Fibroblast of lung (primary cell): ENCODE measurements at regions not wholly inside any gene's neighbourhood (a gene's known extent, or its start where the extent isn't known, plus 50 kb on each side); places are given as distances from the start of the nearest gene placed in this dataset.

Experiments used
- EZH2 ChIP-seq: IDR thresholded peaks from 2 replicates; pipeline ENCODE4 v1.5.1; 2012; ENCODE audit warnings: low read length, control low read depth, mild to moderate bottlenecking; ENCODE audit errors: missing control alignments
- TF ChIP-seq, protein P1 (sequence below), 2 donors: IDR thresholded peaks in 1 of 2; conservative IDR thresholded peaks in 1 of 2; 1 replicate in 1 of 2; 2 replicates in 1 of 2; pipeline ENCODE4 v1.5.1; 2011 to 2012; ENCODE audit warnings: low read length in 2 of 2, control low read depth in 1 of 2, inconsistent platforms in 1 of 2, low read depth in 1 of 2, mild to moderate bottlenecking in 1 of 2

DNA sequence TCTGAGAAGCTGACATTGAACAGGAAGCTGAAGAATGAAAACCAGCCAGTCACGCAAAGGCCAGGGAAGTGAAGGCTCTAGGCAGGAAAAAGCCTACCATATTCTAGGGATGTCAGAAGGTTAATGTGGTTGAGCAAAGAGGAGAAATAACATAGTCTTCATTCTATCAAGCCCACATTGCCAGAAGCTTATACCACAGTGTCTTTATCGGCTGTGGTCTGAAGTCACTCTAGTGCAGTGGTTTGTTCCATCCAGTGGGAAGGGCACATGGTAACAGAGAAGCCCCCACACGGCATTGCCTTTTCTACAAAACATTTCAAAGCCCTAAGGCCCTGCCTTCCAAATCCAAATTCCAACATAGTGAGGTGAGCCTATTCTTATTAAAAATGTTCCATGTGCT is 311.3 kb downstream of the TNS1 start:
- TF ChIP-seq, protein P1, sequence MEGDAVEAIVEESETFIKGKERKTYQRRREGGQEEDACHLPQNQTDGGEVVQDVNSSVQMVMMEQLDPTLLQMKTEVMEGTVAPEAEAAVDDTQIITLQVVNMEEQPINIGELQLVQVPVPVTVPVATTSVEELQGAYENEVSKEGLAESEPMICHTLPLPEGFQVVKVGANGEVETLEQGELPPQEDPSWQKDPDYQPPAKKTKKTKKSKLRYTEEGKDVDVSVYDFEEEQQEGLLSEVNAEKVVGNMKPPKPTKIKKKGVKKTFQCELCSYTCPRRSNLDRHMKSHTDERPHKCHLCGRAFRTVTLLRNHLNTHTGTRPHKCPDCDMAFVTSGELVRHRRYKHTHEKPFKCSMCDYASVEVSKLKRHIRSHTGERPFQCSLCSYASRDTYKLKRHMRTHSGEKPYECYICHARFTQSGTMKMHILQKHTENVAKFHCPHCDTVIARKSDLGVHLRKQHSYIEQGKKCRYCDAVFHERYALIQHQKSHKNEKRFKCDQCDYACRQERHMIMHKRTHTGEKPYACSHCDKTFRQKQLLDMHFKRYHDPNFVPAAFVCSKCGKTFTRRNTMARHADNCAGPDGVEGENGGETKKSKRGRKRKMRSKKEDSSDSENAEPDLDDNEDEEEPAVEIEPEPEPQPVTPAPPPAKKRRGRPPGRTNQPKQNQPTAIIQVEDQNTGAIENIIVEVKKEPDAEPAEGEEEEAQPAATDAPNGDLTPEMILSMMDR (conservative IDR thresholded peaks at IDR 0.05 in 1 of 2, IDR thresholded peaks at IDR 0.05 in 1 of 2; ENCODE audit: low read depth in 1 of 2, low read length in 2 of 2), result no peak
- TF ChIP-seq EZH2, result no peak
